Astrocyte (in vitro differentiated cells and primary cell): ENCODE measurements at regions not wholly inside any gene's neighbourhood (a gene's known extent, or its start where the extent isn't known, plus 50 kb on each side); places are given as distances from the start of the nearest gene placed in this dataset.
"Not testable (repeated sequence)": the region's sequence is repeated elsewhere in the genome, so short reads cannot be mapped to it uniquely, and the experiment has no call there.

ENCODE experiments used
- DNase-seq: peaks from one replicate; pipeline ENCODE4 v3.0.0-alpha.2; 2010; ENCODE audit warnings: low read depth
- FAIRE-seq: peaks from 2 replicates; lab custom pipeline; 2011; peaks lifted over from hg19 to GRCh38; lab: Jason Lieb, UNC
- H2AFZ ChIP-seq: 2 replicates; pipeline ENCODE4 v1.6.0; 2012; ENCODE audit warnings: low read depth, low read length, inconsistent platforms
- H3K27ac ChIP-seq: 2 replicates; pipeline ENCODE4 v1.5.1; 2011; ENCODE audit warnings: low read depth, low read length, inconsistent platforms
- H3K27me3 ChIP-seq: 2 replicates; pipeline ENCODE4 v1.6.0; 2011; ENCODE audit warnings: low read length, inconsistent platforms; ENCODE audit not compliant: insufficient read depth
- H3K36me3 ChIP-seq: 2 replicates; pipeline ENCODE4 v1.5.1; 2011; ENCODE audit warnings: low read length, inconsistent platforms; ENCODE audit not compliant: insufficient read depth
- H3K4me1 ChIP-seq: 2 replicates; pipeline ENCODE4 v1.5.1; 2011; ENCODE audit warnings: low read length, inconsistent platforms; ENCODE audit not compliant: insufficient read depth
- H3K4me2 ChIP-seq: 2 replicates; pipeline ENCODE4 v1.6.0; 2012; ENCODE audit warnings: low read length, inconsistent platforms
- H3K4me3 ChIP-seq: 2 replicates; pipeline ENCODE4 v1.5.1; 2011; ENCODE audit warnings: low read depth, mild to moderate bottlenecking, low read length, inconsistent platforms; ENCODE audit not compliant: insufficient read depth
- H3K79me2 ChIP-seq: 2 replicates; pipeline ENCODE4 v1.6.0; 2012; ENCODE audit warnings: mild to moderate bottlenecking, low read length, inconsistent platforms; ENCODE audit not compliant: insufficient read depth
- H3K9ac ChIP-seq: 2 replicates; pipeline ENCODE4 v1.6.0; 2012; ENCODE audit warnings: mild to moderate bottlenecking, low read length, inconsistent platforms
- H3K9me3 ChIP-seq: 2 replicates; pipeline ENCODE4 v1.5.1; 2012; ENCODE audit warnings: low read depth, mild to moderate bottlenecking, low read length, inconsistent platforms; ENCODE audit not compliant: insufficient read depth
- H4K20me1 ChIP-seq: 2 replicates; pipeline ENCODE4 v1.6.0; 2012; ENCODE audit warnings: low read length, inconsistent platforms; ENCODE audit not compliant: insufficient read depth
- H3K27ac Mint-ChIP-seq: one replicate; pipeline ENCODE4 v1.8.0; 2021; ENCODE audit warnings: mild to moderate bottlenecking, mixed read lengths; ENCODE audit not compliant: unreplicated experiment
- H3K27me3 Mint-ChIP-seq: one replicate; pipeline ENCODE4 v1.8.0; 2021; ENCODE audit warnings: low read depth, mixed read lengths; ENCODE audit not compliant: unreplicated experiment
- H3K36me3 Mint-ChIP-seq: one replicate; pipeline ENCODE4 v1.8.0; 2021; ENCODE audit warnings: low read depth, mixed read lengths; ENCODE audit not compliant: unreplicated experiment
- H3K4me1 Mint-ChIP-seq: one replicate; pipeline ENCODE4 v1.8.0; 2021; ENCODE audit warnings: low read depth, mixed read lengths; ENCODE audit not compliant: unreplicated experiment
- H3K4me3 Mint-ChIP-seq: one replicate; pipeline ENCODE4 v1.8.0; 2021; ENCODE audit warnings: mild to moderate bottlenecking, moderate library complexity, mixed read lengths; ENCODE audit not compliant: unreplicated experiment
- H3K9me3 Mint-ChIP-seq: one replicate; pipeline ENCODE4 v1.8.0; 2021; ENCODE audit warnings: mild to moderate bottlenecking, mixed read lengths; ENCODE audit not compliant: unreplicated experiment
- CTCF ChIP-seq: IDR thresholded peaks from 2 replicates; pipeline ENCODE4 v1.5.1; 2011; ENCODE audit warnings: low read depth, mild to moderate bottlenecking, inconsistent platforms, low read length, moderate library complexity; ENCODE audit not compliant: insufficient read depth
- EZH2 ChIP-seq: IDR thresholded peaks from 2 replicates; pipeline ENCODE4 v1.6.1; 2012; ENCODE audit warnings: mild to moderate bottlenecking, low read length, inconsistent platforms; ENCODE audit not compliant: insufficient read depth

- no peaks in the 10 kb centered on the region for H3K36me3 Mint-ChIP-seq
- Histone ChIP-seq H3K9ac (no peak overlapping the region), H3K4me3 (no peak overlapping the region), H3K27me3 (peaks cover 4% of the 10 kb centered on the region), H4K20me1 (no peaks in the 10 kb centered on the region), H3K36me3 (no peaks in the 10 kb centered on the region), H3K4me2 (peak overlapping the region; percentile 21), H2AFZ (no peak overlapping the region), H3K4me1 (no peaks in the 10 kb centered on the region), H3K9me3 (no peaks in the 10 kb centered on the region), H3K79me2 (no peaks in the 10 kb centered on the region), H3K27ac (no peak overlapping the region)
- peaks cover 2% of the 10 kb centered on the region for H3K4me1 Mint-ChIP-seq
- no peak overlapping the region for H3K27ac Mint-ChIP-seq
- H3K27me3 Mint-ChIP-seq, result peaks cover 5% of the 10 kb centered on the region
- DNase-seq, result no peak
- H3K4me3 Mint-ChIP-seq, result no peak overlapping the region
- FAIRE-seq, result no peak
- H3K9me3 Mint-ChIP-seq, result no peaks in the 10 kb centered on the region
- TF ChIP-seq EZH2 (no peak), CTCF (no peak)
These were observed 193.7 kb upstream of the RXFP2 start for GRCh38 chr13:31545616-31546015.

- Histone ChIP-seq H3K4me2 (peak overlapping the region; percentile 37), H3K27ac (peak overlapping the region; percentile 16), H3K36me3 (no peaks in the 10 kb centered on the region), H2AFZ (no peak overlapping the region), H3K9me3 (no peaks in the 10 kb centered on the region), H3K9ac (no peak overlapping the region), H3K79me2 (no peaks in the 10 kb centered on the region), H3K4me3 (no peak overlapping the region), H4K20me1 (no peaks in the 10 kb centered on the region), H3K4me1 (peaks cover 7% of the 10 kb centered on the region), H3K27me3 (no peaks in the 10 kb centered on the region)
- no peak for TF ChIP-seq EZH2
- no peak for TF ChIP-seq CTCF
- Mint-ChIP-seq H3K4me3 (no peak overlapping the region), H3K4me1 (peaks cover 14% of the 10 kb centered on the region), H3K9me3 (no peaks in the 10 kb centered on the region), H3K36me3 (no peaks in the 10 kb centered on the region), H3K27me3 (peaks cover 2% of the 10 kb centered on the region), H3K27ac (peak overlapping the region; percentile 70)
- peak; percentile 12 for DNase-seq
- FAIRE-seq, result peak; percentile 54
These were observed 182.9 kb upstream of the RXFP2 start for GRCh38 chr13:31556376-31556775.

GRCh38 chr13:31584221-31584620 is 155.1 kb upstream of the RXFP2 start:
- H3K27me3 Mint-ChIP-seq, H3K27me3 ChIP-seq, H3K9ac ChIP-seq, H3K4me1 Mint-ChIP-seq, H3K79me2 ChIP-seq, H4K20me1 ChIP-seq, H3K27ac ChIP-seq, H3K27ac Mint-ChIP-seq, DNase-seq, FAIRE-seq, H3K4me3 ChIP-seq, H3K4me1 ChIP-seq, H2AFZ ChIP-seq, H3K9me3 ChIP-seq, H3K36me3 ChIP-seq, H3K4me3 Mint-ChIP-seq, H3K4me2 ChIP-seq, H3K36me3 Mint-ChIP-seq: not testable (repeated sequence)
- H3K9me3 Mint-ChIP-seq, result peaks cover 14% of the 10 kb centered on the region
